KOPT-K1 (cell line): ENCODE measurements at regions not wholly inside any gene's neighbourhood (a gene's known extent, or its start where the extent isn't known, plus 50 kb on each side); places are given as distances from the start of the nearest gene placed in this dataset.

Experiments
- H3K27ac ChIP-seq: fragments of 200-600 bp; sonication (generic); 2 replicates; pipeline ENCODE4 v1.5.1; 2016; ENCODE audit warnings: antibody characterized with exemption, mild to moderate bottlenecking, low read depth, low read length; ENCODE audit not compliant: poor library complexity, severe bottlenecking
- H3K36me3 ChIP-seq: fragments of 200-600 bp; sonication (generic); 2 replicates; pipeline ENCODE4 v1.5.1; 2017; ENCODE audit warnings: antibody characterized with exemption, mild to moderate bottlenecking, low read length, moderate library complexity; ENCODE audit not compliant: insufficient read depth
- H3K9me3 ChIP-seq: fragments of 200-600 bp; sonication (generic); 2 replicates; pipeline ENCODE4 v1.5.1; 2017; ENCODE audit warnings: antibody characterized with exemption, low read length, mild to moderate bottlenecking; ENCODE audit not compliant: insufficient read depth, poor library complexity, severe bottlenecking

- Histone ChIP-seq H3K27ac (peak overlapping the region; percentile 55), H3K36me3 (no peaks in the 10 kb centered on the region), H3K9me3 (peaks cover 3% of the 10 kb centered on the region)
Measured at GRCh38 chr2:172153156-172153555, 50.5 kb upstream of the DLX2 start.

- Histone ChIP-seq H3K36me3 (no peaks in the 10 kb centered on the region), H3K27ac (peak overlapping the region; percentile 55), H3K9me3 (peaks cover 3% of the 10 kb centered on the region)
Measured at GRCh38 chr2:172153757-172154156, 51.1 kb upstream of the DLX2 start.

- Histone ChIP-seq H3K27ac (no peak overlapping the region), H3K36me3 (no peaks in the 10 kb centered on the region), H3K9me3 (peaks cover 4% of the 10 kb centered on the region)
Measured at GRCh38 chr2:172155752-172156151, 53.1 kb upstream of the DLX2 start.

GRCh38 chr2:172160839-172161238 lies 58.1 kb upstream of the DLX2 start:
- Histone ChIP-seq H3K36me3 (no peaks in the 10 kb centered on the region), H3K9me3 (peaks cover 17% of the 10 kb centered on the region), H3K27ac (no peak overlapping the region)

GRCh38 chr2:172162225-172162733 lies 59.6 kb upstream of the DLX2 start:
- H3K27ac ChIP-seq = no peak overlapping the region
- peaks cover 17% of the 10 kb centered on the region for H3K9me3 ChIP-seq
- H3K36me3 ChIP-seq = no peaks in the 10 kb centered on the region

- no peak overlapping the region for H3K27ac ChIP-seq
- H3K9me3 ChIP-seq = peaks cover 17% of the 10 kb centered on the region
- H3K36me3 ChIP-seq = no peaks in the 10 kb centered on the region
Measured at GRCh38 chr2:172162739-172163336, 60.1 kb upstream of the DLX2 start.

GRCh38 chr2:172168917-172169346 lies 66.2 kb upstream of the DLX2 start:
- H3K27ac ChIP-seq = no peak overlapping the region

GRCh38 chr2:172169611-172170010 lies 66.9 kb upstream of the DLX2 start:
- H3K9me3 ChIP-seq = peaks cover 5% of the 10 kb centered on the region
- H3K36me3 ChIP-seq = no peaks in the 10 kb centered on the region
- H3K27ac ChIP-seq = no peak overlapping the region

More at GRCh38 chr2:172168917-172169346, 66.2 kb upstream of the DLX2 start:
- Histone ChIP-seq H3K36me3 (no peaks in the 10 kb centered on the region), H3K9me3 (peaks cover 6% of the 10 kb centered on the region)

- H3K27ac ChIP-seq = no peak overlapping the region
- H3K9me3 ChIP-seq = no peaks in the 10 kb centered on the region
- no peaks in the 10 kb centered on the region for H3K36me3 ChIP-seq
Measured at GRCh38 chr2:172172513-172173173, 69.9 kb upstream of the DLX2 start.

- no peaks in the 10 kb centered on the region for H3K36me3 ChIP-seq
- no peaks in the 10 kb centered on the region for H3K9me3 ChIP-seq
- H3K27ac ChIP-seq = no peak overlapping the region
Measured at GRCh38 chr2:172173174-172173706, 70.5 kb upstream of the DLX2 start.

- no peaks in the 10 kb centered on the region for H3K9me3 ChIP-seq
- H3K27ac ChIP-seq = no peak overlapping the region
- no peaks in the 10 kb centered on the region for H3K36me3 ChIP-seq
Measured at GRCh38 chr2:172177581-172177980, 74.9 kb upstream of the DLX2 start.

- no peaks in the 10 kb centered on the region for H3K9me3 ChIP-seq
- no peaks in the 10 kb centered on the region for H3K36me3 ChIP-seq
- H3K27ac ChIP-seq = no peak overlapping the region
Measured at GRCh38 chr2:172177996-172178395, 75.3 kb upstream of the DLX2 start.

- Histone ChIP-seq H3K36me3 (no peaks in the 10 kb centered on the region), H3K27ac (no peak overlapping the region), H3K9me3 (no peaks in the 10 kb centered on the region)
Measured at GRCh38 chr2:172179045-172179701, 76.5 kb upstream of the DLX2 start.

GRCh38 chr2:172181840-172182239 lies 79.1 kb upstream of the DLX2 start:
- Histone ChIP-seq H3K36me3 (no peaks in the 10 kb centered on the region), H3K27ac (no peak overlapping the region), H3K9me3 (peaks cover 16% of the 10 kb centered on the region)

GRCh38 chr2:172182624-172183023 lies 79.9 kb upstream of the DLX2 start:
- Histone ChIP-seq H3K9me3 (peaks cover 16% of the 10 kb centered on the region), H3K36me3 (no peaks in the 10 kb centered on the region), H3K27ac (no peak overlapping the region)
